ENCODE measurements at regions not wholly inside any gene's neighbourhood (a gene's known extent, or its start where the extent isn't known, plus 50 kb on each side); places are given as distances from the start of the nearest gene placed in this dataset.

DNA sequence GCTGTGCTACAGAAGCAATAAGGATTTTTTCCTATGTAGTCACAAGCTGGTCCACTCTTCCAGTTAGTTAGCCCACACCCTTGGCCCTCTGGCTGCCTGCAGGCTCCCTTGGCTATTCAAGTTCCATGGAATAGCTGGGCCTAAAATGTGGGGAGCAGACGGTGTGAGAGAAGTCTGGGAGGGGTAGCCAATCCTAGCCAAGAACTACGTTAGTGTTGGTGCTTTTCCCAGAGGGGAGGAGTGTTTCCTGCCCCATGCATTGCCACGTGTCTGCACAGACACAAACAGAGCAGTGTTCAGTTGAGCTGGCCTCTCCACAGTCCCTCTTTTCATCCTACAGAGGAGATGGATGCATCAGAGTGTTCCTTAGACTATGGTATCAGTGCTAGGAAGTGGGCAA is 59.0 kb upstream of the IPO9 start:
- intact Hi-C loops (cut with micrococcal nuclease; ENCODE audit: unreplicated experiment) = no loop called here
- no peak for DNase-seq
- no peaks in the 10 kb centered on the region for H4K20me1 ChIP-seq (ENCODE audit: insufficient read depth)
- CTCF ChIA-PET = no interaction called here
- no peaks in the 10 kb centered on the region for H3K36me3 ChIP-seq (ENCODE audit: low read depth)
- H3K27ac ChIP-seq = no peak overlapping the region
- no peak overlapping the region for H3K4me2 ChIP-seq
- no peaks in the 10 kb centered on the region for H3K27me3 ChIP-seq (ENCODE audit: insufficient read depth, low read depth)
- H3K9me3 ChIP-seq (ENCODE audit: insufficient read depth, low read depth) = peaks cover 10% of the 10 kb centered on the region; the same call in 1 of the 2 replicates
- POLR2A ChIA-PET (ENCODE audit: unreplicated experiment) = no interaction called here
- no peaks in the 10 kb centered on the region for H3F3A ChIP-seq (ENCODE audit: insufficient read depth, low read depth)
- no peaks in the 10 kb centered on the region for H3K9me2 ChIP-seq (ENCODE audit: insufficient read depth)
- no peaks in the 10 kb centered on the region for H3K79me2 ChIP-seq (ENCODE audit: low read depth)
- no peak overlapping the region for H3K4me3 ChIP-seq
- TF ChIP-seq, protein P1, sequence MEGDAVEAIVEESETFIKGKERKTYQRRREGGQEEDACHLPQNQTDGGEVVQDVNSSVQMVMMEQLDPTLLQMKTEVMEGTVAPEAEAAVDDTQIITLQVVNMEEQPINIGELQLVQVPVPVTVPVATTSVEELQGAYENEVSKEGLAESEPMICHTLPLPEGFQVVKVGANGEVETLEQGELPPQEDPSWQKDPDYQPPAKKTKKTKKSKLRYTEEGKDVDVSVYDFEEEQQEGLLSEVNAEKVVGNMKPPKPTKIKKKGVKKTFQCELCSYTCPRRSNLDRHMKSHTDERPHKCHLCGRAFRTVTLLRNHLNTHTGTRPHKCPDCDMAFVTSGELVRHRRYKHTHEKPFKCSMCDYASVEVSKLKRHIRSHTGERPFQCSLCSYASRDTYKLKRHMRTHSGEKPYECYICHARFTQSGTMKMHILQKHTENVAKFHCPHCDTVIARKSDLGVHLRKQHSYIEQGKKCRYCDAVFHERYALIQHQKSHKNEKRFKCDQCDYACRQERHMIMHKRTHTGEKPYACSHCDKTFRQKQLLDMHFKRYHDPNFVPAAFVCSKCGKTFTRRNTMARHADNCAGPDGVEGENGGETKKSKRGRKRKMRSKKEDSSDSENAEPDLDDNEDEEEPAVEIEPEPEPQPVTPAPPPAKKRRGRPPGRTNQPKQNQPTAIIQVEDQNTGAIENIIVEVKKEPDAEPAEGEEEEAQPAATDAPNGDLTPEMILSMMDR (conservative IDR thresholded peaks at IDR 0.05) = no peak
- TF ChIP-seq EZH2 (IDR thresholded peaks at IDR 0.05; ENCODE audit: low read depth) = no peak
- BruUV-seq (replicated peaks) = no TSS peak
- H3K4me1 ChIP-seq (replicated peaks; ENCODE audit: insufficient read depth) = no peaks in the 10 kb centered on the region
- no peak overlapping the region for H2AFZ ChIP-seq

DNA sequence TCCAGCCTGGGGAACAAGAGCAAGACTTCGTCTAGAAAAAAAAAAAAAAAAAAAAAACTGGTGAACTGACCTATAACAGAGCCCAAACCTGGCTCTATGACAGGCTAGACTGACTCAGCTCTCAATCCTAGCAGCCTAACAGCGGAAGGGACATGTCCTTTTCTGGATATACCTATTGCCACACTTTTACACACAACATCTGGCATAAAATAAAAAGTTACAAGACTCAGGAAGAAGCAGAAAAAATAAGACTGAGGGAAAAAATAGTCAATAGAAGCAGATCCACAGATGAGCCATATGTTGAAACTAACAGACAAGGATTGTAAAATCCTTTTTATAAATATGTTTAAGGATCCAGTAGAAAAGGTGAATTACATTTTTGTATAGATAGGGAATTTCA is 57.5 kb upstream of the IPO9 start:
- CTCF ChIA-PET = no interaction called here
- Histone ChIP-seq H3K9me3 (ENCODE audit: insufficient read depth, low read depth) (peaks cover 10% of the 10 kb centered on the region; the same call in 1 of the 2 replicates), H3K36me3 (ENCODE audit: low read depth) (no peaks in the 10 kb centered on the region), H4K20me1 (ENCODE audit: insufficient read depth) (no peaks in the 10 kb centered on the region), H3K27me3 (ENCODE audit: insufficient read depth, low read depth) (no peaks in the 10 kb centered on the region), H3K9me2 (ENCODE audit: insufficient read depth) (no peaks in the 10 kb centered on the region), H3K4me3 (no peak overlapping the region), H3K4me2 (no peak overlapping the region), H3K4me1 (replicated peaks; ENCODE audit: insufficient read depth) (no peaks in the 10 kb centered on the region), H3K27ac (no peak overlapping the region), H2AFZ (no peak overlapping the region), H3F3A (ENCODE audit: insufficient read depth, low read depth) (no peaks in the 10 kb centered on the region), H3K79me2 (ENCODE audit: low read depth) (no peaks in the 10 kb centered on the region)
- POLR2A ChIA-PET (ENCODE audit: unreplicated experiment) = no interaction called here
- intact Hi-C loops (cut with micrococcal nuclease; ENCODE audit: unreplicated experiment) = no loop called here
- BruUV-seq (replicated peaks) = no TSS peak
- TF ChIP-seq, protein P1 (conservative IDR thresholded peaks at IDR 0.05) = no peak
- TF ChIP-seq EZH2 (IDR thresholded peaks at IDR 0.05; ENCODE audit: low read depth) = no peak
- no peak for DNase-seq

DNA sequence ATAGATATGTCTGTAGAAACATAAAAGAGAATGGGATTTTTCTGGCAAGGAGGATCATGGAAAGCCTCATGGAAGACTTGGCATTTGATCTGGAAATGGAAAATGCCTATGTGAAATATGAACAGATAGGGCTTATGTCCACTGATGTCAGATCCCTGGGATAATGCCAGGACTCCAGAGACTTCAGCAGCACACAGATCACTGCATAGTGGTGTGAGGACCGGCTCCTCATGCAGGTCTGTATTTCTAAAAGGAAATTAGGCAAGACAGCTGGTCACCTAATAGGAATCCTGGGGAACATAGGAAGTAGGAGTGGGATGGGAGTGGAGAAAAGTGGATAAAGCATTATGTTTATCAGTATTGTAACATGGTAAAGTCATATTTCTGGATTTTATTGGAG is 56.8 kb upstream of the IPO9 start:
- TF ChIP-seq, protein P1 (conservative IDR thresholded peaks at IDR 0.05) = no peak
- no peak for TF ChIP-seq EZH2 (IDR thresholded peaks at IDR 0.05; ENCODE audit: low read depth)
- Histone ChIP-seq H3K27ac (no peak overlapping the region), H3F3A (ENCODE audit: insufficient read depth, low read depth) (no peaks in the 10 kb centered on the region), H3K36me3 (ENCODE audit: low read depth) (no peaks in the 10 kb centered on the region), H3K9me3 (ENCODE audit: insufficient read depth, low read depth) (peaks cover 10% of the 10 kb centered on the region; the same call in 1 of the 2 replicates), H3K4me1 (replicated peaks; ENCODE audit: insufficient read depth) (no peaks in the 10 kb centered on the region), H3K4me2 (no peak overlapping the region), H3K27me3 (ENCODE audit: insufficient read depth, low read depth) (no peaks in the 10 kb centered on the region), H3K4me3 (no peak overlapping the region), H3K79me2 (ENCODE audit: low read depth) (no peaks in the 10 kb centered on the region), H4K20me1 (ENCODE audit: insufficient read depth) (no peaks in the 10 kb centered on the region), H3K9me2 (ENCODE audit: insufficient read depth) (no peaks in the 10 kb centered on the region), H2AFZ (no peak overlapping the region)
- DNase-seq = no peak
- ChIA-PET CTCF (no interaction called here), POLR2A (ENCODE audit: unreplicated experiment) (no interaction called here)
- intact Hi-C loops (cut with micrococcal nuclease; ENCODE audit: unreplicated experiment) = no loop called here
- no TSS peak for BruUV-seq (replicated peaks)
